Mucosa of gallbladder (tissue), 1 donor: ENCODE measurements at regions not wholly inside any gene's neighbourhood (a gene's known extent, or its start where the extent isn't known, plus 50 kb on each side); places are given as distances from the start of the nearest gene placed in this dataset.
A peak's percentile ranks its signal among the peaks of the same experiment; 100 is the strongest.

ENCODE experiments used
- DNase-seq: peaks from one replicate; pipeline ENCODE4 v3.0.0-alpha.2; 2020; ENCODE audit warnings: low spot score
- donor health status: DM: no; HTN: no; CAD: no.

GRCh38 chr6:151701911-151702562 is 105.4 kb upstream of the ESR1 start:
- no peak for DNase-seq

GRCh38 chr6:151702851-151703658 is 104.4 kb upstream of the ESR1 start:
- no peak for DNase-seq

GRCh38 chr6:151704383-151704782 is 103.1 kb upstream of the ESR1 start:
- DNase-seq: no peak

GRCh38 chr6:151705993-151706733 is 101.3 kb upstream of the ESR1 start:
- DNase-seq: no peak

GRCh38 chr6:151709329-151709728 is 98.2 kb upstream of the ESR1 start:
- DNase-seq: no peak

GRCh38 chr6:151716526-151716932 is 91.0 kb upstream of the ESR1 start:
- DNase-seq: peak; percentile 54

- no peak for DNase-seq
Observed at GRCh38 chr6:151719070-151719469, 88.4 kb upstream of the ESR1 start.

- DNase-seq: no peak
Observed at GRCh38 chr6:151721146-151721545, 86.3 kb upstream of the ESR1 start.

- no peak for DNase-seq
Observed at GRCh38 chr6:151721671-151722070, 85.8 kb upstream of the ESR1 start.

- DNase-seq: no peak
Observed at GRCh38 chr6:151722342-151722741, 85.1 kb upstream of the ESR1 start.

GRCh38 chr6:151723152-151723551 is 84.3 kb upstream of the ESR1 start:
- DNase-seq: no peak

GRCh38 chr6:151729829-151730495 is 77.5 kb upstream of the ESR1 start:
- no peak for DNase-seq

GRCh38 chr6:151730496-151730870 is 77.0 kb upstream of the ESR1 start:
- no peak for DNase-seq

GRCh38 chr6:151731313-151731712 is 76.2 kb upstream of the ESR1 start:
- no peak for DNase-seq

GRCh38 chr6:151733680-151734320 is 73.7 kb upstream of the ESR1 start:
- no peak for DNase-seq

- DNase-seq: no peak
Observed at GRCh38 chr6:151738267-151738666, 69.2 kb upstream of the ESR1 start.

GRCh38 chr6:151738960-151739359 is 68.5 kb upstream of the ESR1 start:
- DNase-seq: no peak

GRCh38 chr6:151740820-151741219 is 66.7 kb upstream of the ESR1 start:
- DNase-seq: no peak

GRCh38 chr6:151747896-151748295 is 59.6 kb upstream of the ESR1 start:
- no peak for DNase-seq

GRCh38 chr6:151749341-151749740 is 58.1 kb upstream of the ESR1 start:
- no peak for DNase-seq

- DNase-seq: no peak
Observed at GRCh38 chr6:151753581-151753980, 53.9 kb upstream of the ESR1 start.

GRCh38 chr6:151757506-151757955 is 50.0 kb upstream of the ESR1 start:
- no peak for DNase-seq
